ENCODE measurements at regions not wholly inside any gene's neighbourhood (a gene's known extent, or its start where the extent isn't known, plus 50 kb on each side); places are given as distances from the start of the nearest gene placed in this dataset.

DNA sequence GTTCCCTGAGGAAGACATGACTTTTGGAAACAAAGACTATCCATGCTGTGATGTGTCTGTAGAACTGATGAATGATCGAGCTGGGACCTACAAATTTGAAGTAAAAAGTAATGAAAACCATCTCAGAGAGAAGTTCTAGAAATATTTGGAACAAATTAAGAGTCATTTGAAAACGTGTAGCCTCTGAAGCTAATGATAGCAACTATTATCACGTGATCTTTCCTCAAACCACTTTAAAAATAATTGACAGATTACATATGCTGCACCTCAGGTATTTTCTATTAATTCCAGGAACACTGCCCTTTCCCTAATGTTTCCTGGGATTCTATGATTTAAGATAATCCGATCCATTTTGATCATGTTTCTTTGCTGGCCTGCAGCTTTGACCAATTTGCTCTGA, 990.3 kb downstream of the CDH8 start:
- intact Hi-C loops (cut with micrococcal nuclease; ENCODE audit: unreplicated experiment): no loop called here
- POLR2A ChIA-PET (ENCODE audit: unreplicated experiment): no interaction called here

DNA sequence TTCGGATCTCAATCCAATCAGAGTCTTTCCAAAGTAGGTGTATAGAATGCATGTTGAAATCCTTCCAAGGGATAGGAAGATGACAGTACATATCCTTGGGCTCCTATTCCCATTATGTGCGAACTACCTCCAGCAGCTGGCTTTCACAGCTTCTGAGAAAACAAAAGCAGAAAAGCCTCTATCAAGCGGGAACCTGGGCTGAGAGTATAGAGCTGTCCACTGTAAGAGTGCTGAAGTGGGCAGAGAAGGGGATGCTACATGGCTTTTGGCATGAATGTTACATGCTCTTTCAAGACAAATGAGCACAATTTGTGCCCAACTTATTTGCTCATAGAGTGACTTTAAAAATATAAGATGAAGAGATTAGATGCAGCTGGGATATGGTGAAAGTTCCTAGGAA, 993.5 kb downstream of the CDH8 start:
- no peak overlapping the region for H3K4me2 ChIP-seq
- H3K27ac ChIP-seq: no peak overlapping the region
- H3K4me1 ChIP-seq (replicated peaks; ENCODE audit: insufficient read depth): no peaks in the 10 kb centered on the region
- H3K79me2 ChIP-seq (ENCODE audit: low read depth): no peaks in the 10 kb centered on the region
- ChIA-PET POLR2A (ENCODE audit: unreplicated experiment) (no interaction called here), CTCF (no interaction called here)
- no peaks in the 10 kb centered on the region for H3F3A ChIP-seq (ENCODE audit: insufficient read depth, low read depth)
- BruUV-seq (replicated peaks): no TSS peak
- no peaks in the 10 kb centered on the region for H4K20me1 ChIP-seq (ENCODE audit: insufficient read depth)
- H2AFZ ChIP-seq: no peak overlapping the region
- H3K4me3 ChIP-seq: no peak overlapping the region
- intact Hi-C loops (cut with micrococcal nuclease; ENCODE audit: unreplicated experiment): no loop called here
- H3K9me2 ChIP-seq (ENCODE audit: insufficient read depth): no peaks in the 10 kb centered on the region
- no peaks in the 10 kb centered on the region for H3K27me3 ChIP-seq (ENCODE audit: insufficient read depth, low read depth)
- no peaks in the 10 kb centered on the region for H3K9me3 ChIP-seq (ENCODE audit: insufficient read depth, low read depth)
- TF ChIP-seq, protein P1, sequence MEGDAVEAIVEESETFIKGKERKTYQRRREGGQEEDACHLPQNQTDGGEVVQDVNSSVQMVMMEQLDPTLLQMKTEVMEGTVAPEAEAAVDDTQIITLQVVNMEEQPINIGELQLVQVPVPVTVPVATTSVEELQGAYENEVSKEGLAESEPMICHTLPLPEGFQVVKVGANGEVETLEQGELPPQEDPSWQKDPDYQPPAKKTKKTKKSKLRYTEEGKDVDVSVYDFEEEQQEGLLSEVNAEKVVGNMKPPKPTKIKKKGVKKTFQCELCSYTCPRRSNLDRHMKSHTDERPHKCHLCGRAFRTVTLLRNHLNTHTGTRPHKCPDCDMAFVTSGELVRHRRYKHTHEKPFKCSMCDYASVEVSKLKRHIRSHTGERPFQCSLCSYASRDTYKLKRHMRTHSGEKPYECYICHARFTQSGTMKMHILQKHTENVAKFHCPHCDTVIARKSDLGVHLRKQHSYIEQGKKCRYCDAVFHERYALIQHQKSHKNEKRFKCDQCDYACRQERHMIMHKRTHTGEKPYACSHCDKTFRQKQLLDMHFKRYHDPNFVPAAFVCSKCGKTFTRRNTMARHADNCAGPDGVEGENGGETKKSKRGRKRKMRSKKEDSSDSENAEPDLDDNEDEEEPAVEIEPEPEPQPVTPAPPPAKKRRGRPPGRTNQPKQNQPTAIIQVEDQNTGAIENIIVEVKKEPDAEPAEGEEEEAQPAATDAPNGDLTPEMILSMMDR (conservative IDR thresholded peaks at IDR 0.05): no peak
- TF ChIP-seq EZH2 (IDR thresholded peaks at IDR 0.05; ENCODE audit: low read depth): no peak
- no peak for DNase-seq
- no peaks in the 10 kb centered on the region for H3K36me3 ChIP-seq (ENCODE audit: low read depth)

More for the DNA sequence above, 990.3 kb downstream of the CDH8 start:
- H4K20me1 ChIP-seq (ENCODE audit: insufficient read depth): no peaks in the 10 kb centered on the region
- H2AFZ ChIP-seq: no peak overlapping the region; the same call in 1 of the 2 replicates
- no peaks in the 10 kb centered on the region for H3K9me3 ChIP-seq (ENCODE audit: insufficient read depth, low read depth)
- no peak overlapping the region for H3K27ac ChIP-seq
- DNase-seq: no peak
- no peaks in the 10 kb centered on the region for H3K4me1 ChIP-seq (replicated peaks; ENCODE audit: insufficient read depth)
- no peaks in the 10 kb centered on the region for H3K9me2 ChIP-seq (ENCODE audit: insufficient read depth)
- no peaks in the 10 kb centered on the region for H3K36me3 ChIP-seq (ENCODE audit: low read depth)
- H3K27me3 ChIP-seq (ENCODE audit: insufficient read depth, low read depth): no peaks in the 10 kb centered on the region
- BruUV-seq (replicated peaks): no TSS peak
- no peak for TF ChIP-seq EZH2 (IDR thresholded peaks at IDR 0.05; ENCODE audit: low read depth)
- TF ChIP-seq, protein P1 (conservative IDR thresholded peaks at IDR 0.05): no peak
- CTCF ChIA-PET: no interaction called here
- H3F3A ChIP-seq (ENCODE audit: insufficient read depth, low read depth): no peaks in the 10 kb centered on the region
- no peak overlapping the region for H3K4me3 ChIP-seq
- H3K79me2 ChIP-seq (ENCODE audit: low read depth): no peaks in the 10 kb centered on the region
- H3K4me2 ChIP-seq: no peak overlapping the region

DNA sequence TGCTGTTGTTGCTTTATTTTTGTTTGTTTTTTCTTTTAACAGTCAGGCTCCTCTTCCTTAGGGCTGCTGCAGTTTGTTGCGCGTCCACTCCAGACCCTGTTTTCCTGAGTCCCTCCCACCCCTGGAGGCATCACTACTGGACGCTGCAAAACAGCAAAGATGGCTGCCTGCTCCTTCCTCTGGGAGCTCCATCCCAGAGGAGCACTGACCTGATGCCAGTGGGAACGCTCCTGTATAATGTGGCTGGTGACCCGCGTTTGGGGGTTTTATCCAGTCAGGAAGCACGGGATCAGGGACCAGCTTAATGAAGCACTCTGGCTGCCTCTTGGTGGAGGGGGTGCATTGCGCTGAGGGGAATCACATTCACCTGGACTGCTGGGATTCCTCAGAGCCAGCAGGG, 1005.6 kb downstream of the CDH8 start:
- TF ChIP-seq, protein P1 (conservative IDR thresholded peaks at IDR 0.05): no peak
- no peak for TF ChIP-seq EZH2 (IDR thresholded peaks at IDR 0.05; ENCODE audit: low read depth)
- Histone ChIP-seq H3K27ac (no peak overlapping the region), H3K9me3 (ENCODE audit: insufficient read depth, low read depth) (no peaks in the 10 kb centered on the region), H3K79me2 (ENCODE audit: low read depth) (no peaks in the 10 kb centered on the region), H2AFZ (no peak overlapping the region), H3F3A (ENCODE audit: insufficient read depth, low read depth) (no peaks in the 10 kb centered on the region), H3K4me3 (no peak overlapping the region), H3K27me3 (ENCODE audit: insufficient read depth, low read depth) (no peaks in the 10 kb centered on the region), H3K36me3 (ENCODE audit: low read depth) (no peaks in the 10 kb centered on the region), H3K9me2 (ENCODE audit: insufficient read depth) (no peaks in the 10 kb centered on the region), H3K4me1 (replicated peaks; ENCODE audit: insufficient read depth) (no peaks in the 10 kb centered on the region), H3K4me2 (no peak overlapping the region), H4K20me1 (ENCODE audit: insufficient read depth) (no peaks in the 10 kb centered on the region)
- CTCF ChIA-PET: no interaction called here
- intact Hi-C loops (cut with micrococcal nuclease; ENCODE audit: unreplicated experiment): no loop called here
- no peak for DNase-seq
- no TSS peak for BruUV-seq (replicated peaks)
- POLR2A ChIA-PET (ENCODE audit: unreplicated experiment): no interaction called here

All from PC-9 (cell line).